GM23338 (cell line): ENCODE measurements at regions not wholly inside any gene's neighbourhood (a gene's known extent, or its start where the extent isn't known, plus 50 kb on each side); places are given as distances from the start of the nearest gene placed in this dataset.

ENCODE experiments used
- ATAC-seq: fragments of 200-7000 bp; cut with Tn5 transposase; 3 replicates; pipeline ENCODE4 v1.9.1; 2020
- DNase-seq: peaks from one replicate; pipeline ENCODE4 v3.0.0-alpha.2; 2015; ENCODE audit warnings: low spot score
- H2AFZ ChIP-seq: fragments of 200-600 bp; sonication (generic); 2 replicates; pipeline ENCODE4 v1.8.0; 2016; ENCODE audit warnings: antibody characterized with exemption, mild to moderate bottlenecking, moderate library complexity
- H3F3A ChIP-seq: fragments of 200-600 bp; sonication (generic); replicated peaks from 2 replicates; pipeline ENCODE4 v1.8.0; 2017; ENCODE audit warnings: antibody characterized with exemption, mixed run types, low read depth
- H3K27ac ChIP-seq: fragments of 200-600 bp; sonication (generic); 2 replicates; pipeline ENCODE4 v1.6.1; 2016; ENCODE audit warnings: low read depth
- H3K27me3 ChIP-seq: fragments of 200-600 bp; sonication (generic); 2 replicates; pipeline ENCODE4 v1.8.0; 2016; ENCODE audit warnings: mild to moderate bottlenecking, mixed run types, moderate library complexity; ENCODE audit not compliant: insufficient read depth
- H3K36me3 ChIP-seq: fragments of 200-600 bp; sonication (generic); 2 replicates; pipeline ENCODE4 v1.8.0; 2016; ENCODE audit warnings: mild to moderate bottlenecking; ENCODE audit not compliant: insufficient read depth
- H3K4me1 ChIP-seq: fragments of 200-600 bp; sonication (generic); 2 replicates; pipeline ENCODE4 v1.8.0; 2016; ENCODE audit warnings: mild to moderate bottlenecking, moderate library complexity; ENCODE audit not compliant: insufficient read depth
- H3K4me2 ChIP-seq: fragments of 200-600 bp; sonication (generic); 2 replicates; pipeline ENCODE4 v1.7.1; 2017; ENCODE audit warnings: mixed run types
- H3K4me3 ChIP-seq: fragments of 200-600 bp; sonication (generic); 2 replicates; pipeline ENCODE4 v1.6.1; 2016; ENCODE audit warnings: mixed run types
- H3K79me2 ChIP-seq: fragments of 200-600 bp; sonication (generic); replicated peaks from 2 replicates; pipeline ENCODE4 v1.8.0; 2017; ENCODE audit warnings: mild to moderate bottlenecking; ENCODE audit not compliant: insufficient read depth
- H3K9me2 ChIP-seq: fragments of 200-600 bp; sonication (generic); 2 replicates; pipeline ENCODE4 v1.8.0; 2017; ENCODE audit not compliant: insufficient read depth
- H4K20me1 ChIP-seq: fragments of 200-600 bp; sonication (generic); replicated peaks from 2 replicates; pipeline ENCODE4 v1.8.0; 2017; ENCODE audit warnings: mild to moderate bottlenecking; ENCODE audit not compliant: insufficient read depth
- H3K27ac Mint-ChIP-seq: 2 replicates; pipeline ENCODE4 v1.8.0; 2020; ENCODE audit warnings: inconsistent platforms, mild to moderate bottlenecking, moderate library complexity, mixed read lengths
- H3K27me3 Mint-ChIP-seq: 3 replicates; pipeline ENCODE4 v1.8.0; 2022; ENCODE audit warnings: low read depth, mild to moderate bottlenecking, moderate library complexity, mixed read lengths, inconsistent platforms; ENCODE audit not compliant: insufficient read depth, poor library complexity
- H3K36me3 Mint-ChIP-seq: 3 replicates; pipeline ENCODE4 v1.8.0; 2021; ENCODE audit warnings: low read depth, mild to moderate bottlenecking, inconsistent platforms, moderate library complexity, mixed read lengths
- H3K4me1 Mint-ChIP-seq: 3 replicates; pipeline ENCODE4 v1.8.0; 2020; ENCODE audit warnings: mild to moderate bottlenecking, inconsistent platforms, mixed read lengths
- H3K4me3 Mint-ChIP-seq: 3 replicates; pipeline ENCODE4 v1.8.0; 2021; ENCODE audit warnings: moderate library complexity, mild to moderate bottlenecking, inconsistent platforms, mixed read lengths
- H3K9me3 Mint-ChIP-seq: 3 replicates; pipeline ENCODE4 v1.8.0; 2020; ENCODE audit warnings: moderate library complexity, mild to moderate bottlenecking, inconsistent platforms, mixed read lengths
- CREB1 ChIP-seq: fragments of 250-450 bp; sonication (Bioruptor Pico); IDR thresholded peaks from 2 replicates; pipeline ENCODE4 v1.5.0; 2020; ENCODE audit warnings: low read depth, mild to moderate bottlenecking, moderate library complexity
- EZH2 ChIP-seq: fragments of 200-600 bp; sonication (generic); IDR thresholded peaks from one replicate; pipeline ENCODE4 v1.8.0; 2017; ENCODE audit warnings: antibody characterized with exemption, mild to moderate bottlenecking, low read depth; ENCODE audit not compliant: unreplicated experiment
- EZH2phosphoT487 ChIP-seq: fragments of 200-600 bp; sonication (generic); IDR thresholded peaks from one replicate; pipeline ENCODE4 v1.8.1; 2018; ENCODE audit warnings: antibody characterized with exemption; ENCODE audit not compliant: unreplicated experiment
- JUNB ChIP-seq: IDR thresholded peaks from one replicate; pipeline ENCODE4 v1.6.1; 2016; ENCODE audit warnings: antibody characterized with exemption; ENCODE audit not compliant: unreplicated experiment
- NANOG ChIP-seq: IDR thresholded peaks from 2 replicates; pipeline ENCODE4 v1.6.1; 2016; ENCODE audit warnings: antibody characterized with exemption, borderline replicate concordance
- POLR2AphosphoS5 ChIP-seq: IDR thresholded peaks from 2 replicates; pipeline ENCODE4 v1.6.1; 2016; ENCODE audit warnings: antibody characterized with exemption, low read depth
- STAT1 ChIP-seq: IDR thresholded peaks from one replicate; pipeline ENCODE4 v1.6.1; 2016; ENCODE audit warnings: antibody characterized with exemption; ENCODE audit not compliant: unreplicated experiment
- ZNF114 ChIP-seq: fragments of 250-450 bp; sonication (Bioruptor Pico); IDR thresholded peaks from 2 replicates; pipeline ENCODE4 v1.5.0; 2020; ENCODE audit warnings: mild to moderate bottlenecking, moderate library complexity
- ZNF331 ChIP-seq: fragments of 250-450 bp; sonication (Bioruptor Pico); IDR thresholded peaks from 2 replicates; pipeline ENCODE4 v1.5.0; 2020; ENCODE audit warnings: low read depth, mild to moderate bottlenecking, moderate library complexity
- TF ChIP-seq, protein P1 (sequence below): IDR thresholded peaks from one replicate; pipeline ENCODE4 v1.6.1; 2018; ENCODE audit warnings: antibody characterized with exemption; ENCODE audit not compliant: unreplicated experiment
- TF ChIP-seq, protein P2 (sequence below), 2 experiments: fragments of 200-600 bp in 1 of 2; sonication (generic) in 1 of 2; conservative IDR thresholded peaks; 2 replicates each; pipeline versions ENCODE4 v1.5.1 to v1.6.1; 2016 to 2017; ENCODE audit warnings: antibody characterized with exemption in 2 of 2, low read depth in 2 of 2, mild to moderate bottlenecking in 2 of 2, moderate library complexity in 1 of 2
- TF ChIP-seq, protein P3 (sequence below): IDR thresholded peaks from 2 replicates; pipeline ENCODE4 v1.6.1; 2016; ENCODE audit warnings: antibody characterized with exemption
- TF ChIP-seq, protein P4 (sequence below): fragments of 250-450 bp; sonication (Bioruptor Pico); IDR thresholded peaks from 2 replicates; pipeline ENCODE4 v1.5.0; 2020; ENCODE audit warnings: mild to moderate bottlenecking, moderate library complexity

DNA sequence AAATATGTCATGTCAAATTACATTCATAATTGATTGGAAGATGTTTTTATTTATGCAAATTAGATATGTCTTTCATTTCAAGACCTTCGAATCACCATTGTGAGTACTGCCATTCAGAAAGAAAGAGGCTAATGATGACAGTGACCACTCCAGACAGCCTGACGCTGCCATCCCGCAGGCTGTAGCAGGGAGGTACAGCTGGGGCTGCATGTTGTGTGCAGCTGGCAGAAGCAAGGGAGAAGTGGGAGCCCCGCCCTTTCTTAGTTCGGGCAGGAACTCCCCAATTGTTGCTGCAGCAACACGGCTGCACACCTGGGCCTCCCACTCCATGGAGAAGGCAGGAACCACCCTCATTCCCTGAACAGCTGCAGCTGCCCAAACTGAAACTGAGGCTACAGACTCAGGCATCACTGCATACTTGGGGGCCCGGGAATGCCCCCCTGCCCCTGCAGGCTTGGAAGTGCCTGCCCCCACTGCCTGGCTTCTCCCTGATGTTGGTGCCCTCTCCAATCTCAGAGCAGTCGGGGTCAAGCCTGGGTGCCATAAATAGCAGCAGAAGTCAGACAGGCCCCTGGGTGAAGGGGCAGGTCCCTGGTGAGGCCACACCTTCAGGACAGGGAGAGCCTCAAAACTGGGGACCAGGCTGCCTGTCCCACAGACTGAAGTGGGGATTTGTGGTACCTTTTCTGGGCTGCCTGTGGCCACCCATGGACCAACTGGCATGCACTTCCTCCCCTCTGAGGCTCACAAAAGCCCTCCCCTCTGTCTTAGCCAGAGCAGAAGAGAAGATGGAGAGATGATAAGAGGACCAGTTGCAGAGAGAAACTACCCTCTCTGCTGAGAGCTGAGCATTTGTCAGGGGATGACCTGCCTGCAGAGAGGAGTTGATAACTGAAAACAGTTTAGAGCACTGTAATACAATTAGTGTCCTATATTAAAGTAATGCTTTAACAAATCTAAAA, 964.6 kb downstream of the SI start:
- no peaks in the 10 kb centered on the region for H3K27me3 ChIP-seq
- TF ChIP-seq NANOG (no peak), CREB1 (CRISPR knock-in tag) (no peak), ZNF114 (CRISPR knock-in tag) (no peak), STAT1 (no peak), EZH2phosphoT487 (no peak), EZH2 (no peak), ZNF331 (no peak), JUNB (no peak), POLR2AphosphoS5 (no peak)
- TF ChIP-seq, protein P1, sequence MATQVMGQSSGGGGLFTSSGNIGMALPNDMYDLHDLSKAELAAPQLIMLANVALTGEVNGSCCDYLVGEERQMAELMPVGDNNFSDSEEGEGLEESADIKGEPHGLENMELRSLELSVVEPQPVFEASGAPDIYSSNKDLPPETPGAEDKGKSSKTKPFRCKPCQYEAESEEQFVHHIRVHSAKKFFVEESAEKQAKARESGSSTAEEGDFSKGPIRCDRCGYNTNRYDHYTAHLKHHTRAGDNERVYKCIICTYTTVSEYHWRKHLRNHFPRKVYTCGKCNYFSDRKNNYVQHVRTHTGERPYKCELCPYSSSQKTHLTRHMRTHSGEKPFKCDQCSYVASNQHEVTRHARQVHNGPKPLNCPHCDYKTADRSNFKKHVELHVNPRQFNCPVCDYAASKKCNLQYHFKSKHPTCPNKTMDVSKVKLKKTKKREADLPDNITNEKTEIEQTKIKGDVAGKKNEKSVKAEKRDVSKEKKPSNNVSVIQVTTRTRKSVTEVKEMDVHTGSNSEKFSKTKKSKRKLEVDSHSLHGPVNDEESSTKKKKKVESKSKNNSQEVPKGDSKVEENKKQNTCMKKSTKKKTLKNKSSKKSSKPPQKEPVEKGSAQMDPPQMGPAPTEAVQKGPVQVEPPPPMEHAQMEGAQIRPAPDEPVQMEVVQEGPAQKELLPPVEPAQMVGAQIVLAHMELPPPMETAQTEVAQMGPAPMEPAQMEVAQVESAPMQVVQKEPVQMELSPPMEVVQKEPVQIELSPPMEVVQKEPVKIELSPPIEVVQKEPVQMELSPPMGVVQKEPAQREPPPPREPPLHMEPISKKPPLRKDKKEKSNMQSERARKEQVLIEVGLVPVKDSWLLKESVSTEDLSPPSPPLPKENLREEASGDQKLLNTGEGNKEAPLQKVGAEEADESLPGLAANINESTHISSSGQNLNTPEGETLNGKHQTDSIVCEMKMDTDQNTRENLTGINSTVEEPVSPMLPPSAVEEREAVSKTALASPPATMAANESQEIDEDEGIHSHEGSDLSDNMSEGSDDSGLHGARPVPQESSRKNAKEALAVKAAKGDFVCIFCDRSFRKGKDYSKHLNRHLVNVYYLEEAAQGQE: no peak
- TF ChIP-seq, protein P2, sequence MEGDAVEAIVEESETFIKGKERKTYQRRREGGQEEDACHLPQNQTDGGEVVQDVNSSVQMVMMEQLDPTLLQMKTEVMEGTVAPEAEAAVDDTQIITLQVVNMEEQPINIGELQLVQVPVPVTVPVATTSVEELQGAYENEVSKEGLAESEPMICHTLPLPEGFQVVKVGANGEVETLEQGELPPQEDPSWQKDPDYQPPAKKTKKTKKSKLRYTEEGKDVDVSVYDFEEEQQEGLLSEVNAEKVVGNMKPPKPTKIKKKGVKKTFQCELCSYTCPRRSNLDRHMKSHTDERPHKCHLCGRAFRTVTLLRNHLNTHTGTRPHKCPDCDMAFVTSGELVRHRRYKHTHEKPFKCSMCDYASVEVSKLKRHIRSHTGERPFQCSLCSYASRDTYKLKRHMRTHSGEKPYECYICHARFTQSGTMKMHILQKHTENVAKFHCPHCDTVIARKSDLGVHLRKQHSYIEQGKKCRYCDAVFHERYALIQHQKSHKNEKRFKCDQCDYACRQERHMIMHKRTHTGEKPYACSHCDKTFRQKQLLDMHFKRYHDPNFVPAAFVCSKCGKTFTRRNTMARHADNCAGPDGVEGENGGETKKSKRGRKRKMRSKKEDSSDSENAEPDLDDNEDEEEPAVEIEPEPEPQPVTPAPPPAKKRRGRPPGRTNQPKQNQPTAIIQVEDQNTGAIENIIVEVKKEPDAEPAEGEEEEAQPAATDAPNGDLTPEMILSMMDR (conservative IDR thresholded peaks at IDR 0.05; ENCODE audit: low read depth in 2 of 2): no peak
- TF ChIP-seq, protein P3, sequence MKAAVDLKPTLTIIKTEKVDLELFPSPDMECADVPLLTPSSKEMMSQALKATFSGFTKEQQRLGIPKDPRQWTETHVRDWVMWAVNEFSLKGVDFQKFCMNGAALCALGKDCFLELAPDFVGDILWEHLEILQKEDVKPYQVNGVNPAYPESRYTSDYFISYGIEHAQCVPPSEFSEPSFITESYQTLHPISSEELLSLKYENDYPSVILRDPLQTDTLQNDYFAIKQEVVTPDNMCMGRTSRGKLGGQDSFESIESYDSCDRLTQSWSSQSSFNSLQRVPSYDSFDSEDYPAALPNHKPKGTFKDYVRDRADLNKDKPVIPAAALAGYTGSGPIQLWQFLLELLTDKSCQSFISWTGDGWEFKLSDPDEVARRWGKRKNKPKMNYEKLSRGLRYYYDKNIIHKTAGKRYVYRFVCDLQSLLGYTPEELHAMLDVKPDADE: no peak
- TF ChIP-seq, protein P4, sequence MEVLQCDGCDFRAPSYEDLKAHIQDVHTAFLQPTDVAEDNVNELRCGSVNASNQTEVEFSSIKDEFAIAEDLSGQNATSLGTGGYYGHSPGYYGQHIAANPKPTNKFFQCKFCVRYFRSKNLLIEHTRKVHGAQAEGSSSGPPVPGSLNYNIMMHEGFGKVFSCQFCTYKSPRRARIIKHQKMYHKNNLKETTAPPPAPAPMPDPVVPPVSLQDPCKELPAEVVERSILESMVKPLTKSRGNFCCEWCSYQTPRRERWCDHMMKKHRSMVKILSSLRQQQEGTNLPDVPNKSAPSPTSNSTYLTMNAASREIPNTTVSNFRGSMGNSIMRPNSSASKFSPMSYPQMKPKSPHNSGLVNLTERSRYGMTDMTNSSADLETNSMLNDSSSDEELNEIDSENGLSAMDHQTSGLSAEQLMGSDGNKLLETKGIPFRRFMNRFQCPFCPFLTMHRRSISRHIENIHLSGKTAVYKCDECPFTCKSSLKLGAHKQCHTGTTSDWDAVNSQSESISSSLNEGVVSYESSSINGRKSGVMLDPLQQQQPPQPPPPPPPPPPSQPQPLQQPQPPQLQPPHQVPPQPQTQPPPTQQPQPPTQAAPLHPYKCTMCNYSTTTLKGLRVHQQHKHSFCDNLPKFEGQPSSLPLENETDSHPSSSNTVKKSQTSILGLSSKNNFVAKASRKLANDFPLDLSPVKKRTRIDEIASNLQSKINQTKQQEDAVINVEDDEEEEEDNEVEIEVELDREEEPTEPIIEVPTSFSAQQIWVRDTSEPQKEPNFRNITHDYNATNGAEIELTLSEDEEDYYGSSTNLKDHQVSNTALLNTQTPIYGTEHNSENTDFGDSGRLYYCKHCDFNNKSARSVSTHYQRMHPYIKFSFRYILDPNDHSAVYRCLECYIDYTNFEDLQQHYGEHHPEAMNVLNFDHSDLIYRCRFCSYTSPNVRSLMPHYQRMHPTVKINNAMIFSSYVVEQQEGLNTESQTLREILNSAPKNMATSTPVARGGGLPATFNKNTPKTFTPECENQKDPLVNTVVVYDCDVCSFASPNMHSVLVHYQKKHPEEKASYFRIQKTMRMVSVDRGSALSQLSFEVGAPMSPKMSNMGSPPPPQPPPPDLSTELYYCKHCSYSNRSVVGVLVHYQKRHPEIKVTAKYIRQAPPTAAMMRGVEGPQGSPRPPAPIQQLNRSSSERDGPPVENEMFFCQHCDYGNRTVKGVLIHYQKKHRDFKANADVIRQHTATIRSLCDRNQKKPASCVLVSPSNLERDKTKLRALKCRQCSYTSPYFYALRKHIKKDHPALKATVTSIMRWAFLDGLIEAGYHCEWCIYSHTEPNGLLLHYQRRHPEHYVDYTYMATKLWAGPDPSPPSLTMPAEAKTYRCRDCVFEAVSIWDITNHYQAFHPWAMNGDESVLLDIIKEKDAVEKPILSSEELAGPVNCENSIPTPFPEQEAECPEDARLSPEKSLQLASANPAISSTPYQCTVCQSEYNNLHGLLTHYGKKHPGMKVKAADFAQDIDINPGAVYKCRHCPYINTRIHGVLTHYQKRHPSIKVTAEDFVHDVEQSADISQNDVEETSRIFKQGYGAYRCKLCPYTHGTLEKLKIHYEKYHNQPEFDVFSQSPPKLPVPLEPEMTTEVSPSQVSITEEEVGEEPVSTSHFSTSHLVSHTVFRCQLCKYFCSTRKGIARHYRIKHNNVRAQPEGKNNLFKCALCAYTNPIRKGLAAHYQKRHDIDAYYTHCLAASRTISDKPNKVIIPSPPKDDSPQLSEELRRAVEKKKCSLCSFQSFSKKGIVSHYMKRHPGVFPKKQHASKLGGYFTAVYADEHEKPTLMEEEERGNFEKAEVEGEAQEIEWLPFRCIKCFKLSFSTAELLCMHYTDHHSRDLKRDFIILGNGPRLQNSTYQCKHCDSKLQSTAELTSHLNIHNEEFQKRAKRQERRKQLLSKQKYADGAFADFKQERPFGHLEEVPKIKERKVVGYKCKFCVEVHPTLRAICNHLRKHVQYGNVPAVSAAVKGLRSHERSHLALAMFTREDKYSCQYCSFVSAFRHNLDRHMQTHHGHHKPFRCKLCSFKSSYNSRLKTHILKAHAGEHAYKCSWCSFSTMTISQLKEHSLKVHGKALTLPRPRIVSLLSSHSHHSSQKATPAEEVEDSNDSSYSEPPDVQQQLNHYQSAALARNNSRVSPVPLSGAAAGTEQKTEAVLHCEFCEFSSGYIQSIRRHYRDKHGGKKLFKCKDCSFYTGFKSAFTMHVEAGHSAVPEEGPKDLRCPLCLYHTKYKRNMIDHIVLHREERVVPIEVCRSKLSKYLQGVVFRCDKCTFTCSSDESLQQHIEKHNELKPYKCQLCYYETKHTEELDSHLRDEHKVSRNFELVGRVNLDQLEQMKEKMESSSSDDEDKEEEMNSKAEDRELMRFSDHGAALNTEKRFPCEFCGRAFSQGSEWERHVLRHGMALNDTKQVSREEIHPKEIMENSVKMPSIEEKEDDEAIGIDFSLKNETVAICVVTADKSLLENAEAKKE: no peak
- no peaks in the 10 kb centered on the region for H3K4me1 Mint-ChIP-seq
- H3K27ac ChIP-seq: no peak overlapping the region
- H3K4me3 Mint-ChIP-seq: no peak overlapping the region
- no peaks in the 10 kb centered on the region for H3K79me2 ChIP-seq
- H4K20me1 ChIP-seq: no peaks in the 10 kb centered on the region
- peaks cover 20% of the 10 kb centered on the region for H3K9me3 Mint-ChIP-seq
- no peak overlapping the region for H3K27ac Mint-ChIP-seq
- H3K4me2 ChIP-seq: no peak overlapping the region
- 0 out of 2 replicates have a peak overlapping the region, but pooled peaks have one; percentile 41 for H2AFZ ChIP-seq
- no peaks in the 10 kb centered on the region for H3K36me3 ChIP-seq
- no peaks in the 10 kb centered on the region for H3F3A ChIP-seq
- no peaks in the 10 kb centered on the region for H3K27me3 Mint-ChIP-seq
- ATAC-seq: no peak
- no peak overlapping the region for H3K4me3 ChIP-seq
- peaks cover 14% of the 10 kb centered on the region for H3K36me3 Mint-ChIP-seq
- H3K4me1 ChIP-seq: no peaks in the 10 kb centered on the region
- no peak for DNase-seq
- 0 out of 2 replicates have a peak, but pooled peaks cover 6% of the 10 kb centered on the region for H3K9me2 ChIP-seq
